ENCODE measurements at regions not wholly inside any gene's neighbourhood (a gene's known extent, or its start where the extent isn't known, plus 50 kb on each side); places are given as distances from the start of the nearest gene placed in this dataset.

GRCh38 chr6:11366183-11366933 lies 133.9 kb upstream of the NEDD9 start (continued):
- TF ChIP-seq, protein P1, sequence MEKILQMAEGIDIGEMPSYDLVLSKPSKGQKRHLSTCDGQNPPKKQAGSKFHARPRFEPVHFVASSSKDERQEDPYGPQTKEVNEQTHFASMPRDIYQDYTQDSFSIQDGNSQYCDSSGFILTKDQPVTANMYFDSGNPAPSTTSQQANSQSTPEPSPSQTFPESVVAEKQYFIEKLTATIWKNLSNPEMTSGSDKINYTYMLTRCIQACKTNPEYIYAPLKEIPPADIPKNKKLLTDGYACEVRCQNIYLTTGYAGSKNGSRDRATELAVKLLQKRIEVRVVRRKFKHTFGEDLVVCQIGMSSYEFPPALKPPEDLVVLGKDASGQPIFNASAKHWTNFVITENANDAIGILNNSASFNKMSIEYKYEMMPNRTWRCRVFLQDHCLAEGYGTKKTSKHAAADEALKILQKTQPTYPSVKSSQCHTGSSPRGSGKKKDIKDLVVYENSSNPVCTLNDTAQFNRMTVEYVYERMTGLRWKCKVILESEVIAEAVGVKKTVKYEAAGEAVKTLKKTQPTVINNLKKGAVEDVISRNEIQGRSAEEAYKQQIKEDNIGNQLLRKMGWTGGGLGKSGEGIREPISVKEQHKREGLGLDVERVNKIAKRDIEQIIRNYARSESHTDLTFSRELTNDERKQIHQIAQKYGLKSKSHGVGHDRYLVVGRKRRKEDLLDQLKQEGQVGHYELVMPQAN (conservative IDR thresholded peaks at IDR 0.05) = no peak
- TF ChIP-seq HDAC6 (IDR thresholded peaks at IDR 0.05; ENCODE audit: unreplicated experiment) (no peak), RFX5 (IDR thresholded peaks at IDR 0.05; ENCODE audit: low read depth, low read length) (no peak), MEF2B (IDR thresholded peaks at IDR 0.05; ENCODE audit: partially characterized antibody, poor library complexity, severe bottlenecking) (peak; percentile 48), STAT3 (IDR thresholded peaks at IDR 0.05; ENCODE audit: low read depth, low read length) (0 out of 2 replicates have a peak, but pooled peaks have one; percentile 34), NFYB (IDR thresholded peaks at IDR 0.05; ENCODE audit: insufficient read depth, low read depth, low read length) (no peak), CEBPB (IDR thresholded peaks at IDR 0.05; ENCODE audit: borderline replicate concordance in 1 of 2, low read depth in 2 of 2, low read length in 2 of 2) (peak; percentile 24 to 79; a peak in 1 of 4 replicates), ZNF207 (IDR thresholded peaks at IDR 0.05; ENCODE audit: borderline replicate concordance) (no peak), NR2F1 (conservative IDR thresholded peaks at IDR 0.05) (no peak), GATAD2B (conservative IDR thresholded peaks at IDR 0.05; ENCODE audit: low read depth) (0 out of 2 replicates have a peak, but pooled peaks have one; percentile 25), EP300 (IDR thresholded peaks at IDR 0.05; ENCODE audit: borderline replicate concordance in 1 of 2, control insufficient read depth in 1 of 2, low read depth in 2 of 2, low read length in 2 of 2) (0 out of 4 replicates have a peak, but pooled peaks of 1 of the 2 experiments have one; percentile 12), NFIC (IDR thresholded peaks at IDR 0.05; ENCODE audit: low read depth, low read length) (no peak), KDM1A (IDR thresholded peaks at IDR 0.05; ENCODE audit: borderline replicate concordance) (no peak), ETV6 (conservative IDR thresholded peaks at IDR 0.05 in 1 of 2, IDR thresholded peaks at IDR 0.05 in 1 of 2; ENCODE audit: borderline replicate concordance in 1 of 2, low read depth in 1 of 2) (peak in 1 of 2 experiments; percentile 35; a peak in 1 of 4 replicates), NR2C1 (IDR thresholded peaks at IDR 0.05) (no peak), NBN (IDR thresholded peaks at IDR 0.05) (peak; percentile 91), RCOR1 (conservative IDR thresholded peaks at IDR 0.05; ENCODE audit: low read depth, low read length) (no peak), POU2F2 (IDR thresholded peaks at IDR 0.05; ENCODE audit: borderline replicate concordance, low read depth, low read length) (no peak), MTA3 (IDR thresholded peaks at IDR 0.05; ENCODE audit: borderline replicate concordance, low read length) (no peak), KAT2A (conservative IDR thresholded peaks at IDR 0.05; ENCODE audit: control insufficient read depth, low read depth, low read length) (no peak), MEF2A (IDR thresholded peaks at IDR 0.05; ENCODE audit: insufficient read depth, low read depth, low read length) (no peak), IRF5 (IDR thresholded peaks at IDR 0.05; ENCODE audit: borderline replicate concordance) (no peak; the same call in 1 of the 2 replicates), SMARCA5 (IDR thresholded peaks at IDR 0.05) (peak; percentile 97), SMAD5 (IDR thresholded peaks at IDR 0.05; ENCODE audit: low read depth) (no peak), MLLT1 (IDR thresholded peaks at IDR 0.05) (peak; percentile 67)
- TF ChIP-seq, protein P2, sequence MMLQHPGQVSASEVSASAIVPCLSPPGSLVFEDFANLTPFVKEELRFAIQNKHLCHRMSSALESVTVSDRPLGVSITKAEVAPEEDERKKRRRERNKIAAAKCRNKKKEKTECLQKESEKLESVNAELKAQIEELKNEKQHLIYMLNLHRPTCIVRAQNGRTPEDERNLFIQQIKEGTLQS (IDR thresholded peaks at IDR 0.05; ENCODE audit: borderline replicate concordance, extremely low read depth, low read depth, low read length) = no peak

Measured in GM12878 (cell line).